B cell (primary cell): ENCODE measurements at regions not wholly inside any gene's neighbourhood (a gene's known extent, or its start where the extent isn't known, plus 50 kb on each side); places are given as distances from the start of the nearest gene placed in this dataset.

ENCODE experiments used
- ATAC-seq: fragments of 200-7000 bp; cut with Tn5 transposase; one replicate; pipeline ENCODE4 v1.10.0; 2021; ENCODE audit warnings: low read depth, mild to moderate bottlenecking, moderate number of reproducible peaks, moderate library complexity
- CTCF ChIA-PET: fragments of 350-600 bp; sonication (Branson Sonifier 250); formaldehyde crosslinking; loops from one replicate; lab custom pipeline; 2021; ENCODE audit warnings: antibody characterized with exemption, inconsistent platforms; lab: Charles Lee
- POLR2A ChIA-PET: fragments of 350-600 bp; sonication (Branson Sonifier 250); formaldehyde crosslinking; loops from one replicate; lab custom pipeline; 2021; ENCODE audit warnings: antibody characterized with exemption; lab: Charles Lee
- DNase-seq: peaks from one replicate; pipeline ENCODE4 v3.0.0; 2013
- H2AFZ ChIP-seq: 2 replicates; pipeline ENCODE4 v1.6.1; 2012; ENCODE audit warnings: mild to moderate bottlenecking, low read depth, low read length; ENCODE audit not compliant: insufficient read depth, poor library complexity, severe bottlenecking
- H3K27ac ChIP-seq, 2 donors: 1 replicate in 1 of 2; 2 replicates in 1 of 2; pipeline ENCODE4 v1.5.1; 2012 to 2013; ENCODE audit warnings: low read length in 2 of 2, mild to moderate bottlenecking in 2 of 2, moderate library complexity in 1 of 2
- H3K27me3 ChIP-seq, 4 experiments: fragments of 200-600 bp in 1 of 4; sonication (generic) in 1 of 4; replicated peaks in 1 of 4; 1 replicate in 2 of 4; 2 replicates in 2 of 4; pipeline versions ENCODE4 v1.6.1 to v1.7.0; 2013 to 2016; ENCODE audit warnings: low read length in 3 of 4, mild to moderate bottlenecking in 2 of 4, mixed read lengths in 1 of 4, moderate library complexity in 1 of 4; ENCODE audit not compliant: insufficient read depth in 4 of 4, control insufficient read depth in 3 of 4; ENCODE audit errors: control extremely low read depth in 1 of 4
- H3K36me3 ChIP-seq, 2 experiments: replicated peaks in 1 of 2; 1 replicate in 1 of 2; 2 replicates in 1 of 2; pipeline versions ENCODE4 v1.6.1 to v1.7.1; 2013; ENCODE audit warnings: low read length in 1 of 2; ENCODE audit not compliant: insufficient read depth in 2 of 2, control insufficient read depth in 1 of 2; ENCODE audit errors: control extremely low read depth in 1 of 2, extremely low read depth in 1 of 2
- H3K4me1 ChIP-seq, 2 donors: fragments of 200-600 bp in 1 of 2; sonication (generic) in 1 of 2; 1 replicate in 1 of 2; 2 replicates in 1 of 2; pipeline versions ENCODE4 v1.5.1 to v1.6.1; 2013 to 2017; ENCODE audit warnings: low read length in 2 of 2; ENCODE audit not compliant: control insufficient read depth in 2 of 2, insufficient read depth in 2 of 2
- H3K4me2 ChIP-seq: replicated peaks from 2 replicates; pipeline ENCODE3; 2012; ENCODE audit warnings: mild to moderate bottlenecking, low read depth, low read length; ENCODE audit not compliant: poor library complexity, severe bottlenecking
- H3K4me3 ChIP-seq, 5 experiments: fragments of 200-600 bp in 1 of 5; sonication (generic) in 1 of 5; 1 replicate in 3 of 5; 2 replicates in 2 of 5; pipeline versions ENCODE4 v1.5.1 to v1.7.0; 2011 to 2016; ENCODE audit warnings: low read length in 4 of 5, mild to moderate bottlenecking in 4 of 5, low read depth in 2 of 5, control low read depth in 1 of 5, moderate library complexity in 1 of 5; ENCODE audit not compliant: insufficient read depth in 1 of 5; ENCODE audit errors: control extremely low read depth in 1 of 5, extremely low read depth in 1 of 5
- H3K79me2 ChIP-seq: fragments of 200-600 bp; sonication (generic); one replicate; pipeline ENCODE4 v1.6.0; 2016; ENCODE audit warnings: low read length; ENCODE audit not compliant: control insufficient read depth, insufficient read depth
- H3K9ac ChIP-seq: fragments of 200-600 bp; sonication (generic); 2 replicates; pipeline ENCODE4 v1.6.1; 2017; ENCODE audit warnings: mild to moderate bottlenecking, low read length, moderate library complexity
- H3K9me3 ChIP-seq, 3 donors: one replicate each; pipeline versions ENCODE4 v1.6.1 to v1.7.1; 2013; ENCODE audit warnings: low read length in 2 of 3; ENCODE audit not compliant: control insufficient read depth in 2 of 3, insufficient read depth in 1 of 3; ENCODE audit errors: control extremely low read depth in 1 of 3
- H4K20me1 ChIP-seq: 2 replicates; pipeline ENCODE4 v1.6.0; 2012; ENCODE audit warnings: mild to moderate bottlenecking, low read length; ENCODE audit not compliant: insufficient read depth, control insufficient read depth, poor library complexity, severe bottlenecking
- H3K27ac Mint-ChIP-seq: one replicate; pipeline ENCODE4 v1.8.0; 2021; ENCODE audit warnings: mixed read lengths
- H3K27me3 Mint-ChIP-seq: one replicate; pipeline ENCODE4 v1.8.0; 2021; ENCODE audit warnings: mixed read lengths
- H3K4me1 Mint-ChIP-seq: one replicate; pipeline ENCODE4 v1.8.0; 2021; ENCODE audit warnings: mixed read lengths
- H3K4me3 Mint-ChIP-seq: one replicate; pipeline ENCODE4 v1.8.0; 2021; ENCODE audit warnings: mixed read lengths
- H3K9me3 Mint-ChIP-seq: one replicate; pipeline ENCODE4 v1.8.0; 2022; ENCODE audit warnings: mixed read lengths; ENCODE audit not compliant: insufficient read depth
- EZH2 ChIP-seq: IDR thresholded peaks from 2 replicates; pipeline ENCODE4 v1.6.1; 2012; ENCODE audit warnings: borderline replicate concordance, low read depth, mild to moderate bottlenecking, moderate library complexity, low read length; ENCODE audit not compliant: insufficient read depth, poor library complexity, severe bottlenecking
- WGBS: methylation state at CpG from one replicate; pipeline ENCODE4 v1.1.5; 2013; ENCODE audit warnings: missing lambda C conversion rate; ENCODE audit not compliant: insufficient coverage; 5-methylcytosine and 5-hydroxymethylcytosine counted together
- intact Hi-C: fragments of 100-400 bp; cut with micrococcal nuclease; formaldehyde crosslinking; loops from one replicate; pipeline ENCODE4 v1.10.0; 2022
- TF ChIP-seq, protein P1 (sequence below): fragments of 200-600 bp; IDR thresholded peaks from one replicate; pipeline ENCODE4 v1.8.0; 2022; ENCODE audit warnings: antibody characterized with exemption, mild to moderate bottlenecking

DNA sequence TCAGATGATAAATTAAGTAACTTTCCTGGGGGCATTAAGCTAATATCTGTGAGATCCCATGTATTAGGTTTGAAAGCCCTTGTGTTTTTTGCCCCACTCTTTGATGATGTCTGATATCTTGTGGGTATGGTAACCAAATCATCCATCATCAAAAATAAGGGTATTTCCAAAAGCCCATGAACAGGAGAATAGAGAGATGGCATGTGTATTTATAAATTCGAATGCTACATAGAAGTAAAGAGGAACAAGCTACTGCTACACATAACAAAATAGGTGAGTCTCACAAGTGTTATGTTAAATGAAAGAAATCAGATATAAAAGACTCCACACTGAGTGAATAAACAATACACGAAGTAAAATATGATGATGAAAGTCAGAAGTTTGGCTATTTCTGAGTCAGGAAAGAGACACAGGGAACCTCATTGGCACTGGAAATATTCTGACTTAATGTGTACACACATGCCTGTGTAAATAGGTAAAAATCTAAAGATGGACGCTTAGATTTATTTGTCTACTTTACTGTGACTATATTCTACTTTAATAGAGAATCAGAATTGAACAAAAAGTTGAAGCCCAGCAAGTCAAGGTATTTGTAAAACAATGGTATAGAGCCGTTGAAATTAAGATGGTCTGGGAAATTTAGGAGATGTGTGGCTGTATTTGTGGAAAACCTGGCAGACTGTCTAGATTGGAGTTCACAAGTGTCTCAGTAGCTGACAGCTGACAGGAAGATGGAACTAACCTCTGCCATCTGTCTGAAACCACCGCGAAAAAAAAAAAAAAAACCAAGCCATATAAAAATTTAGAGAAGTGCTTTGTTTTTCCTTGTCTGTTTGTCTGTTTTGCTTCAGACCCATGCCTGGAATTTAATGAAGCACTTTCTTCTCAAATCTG lies 111.0 kb upstream of the TGFBR2 start:
- Histone ChIP-seq H3K36me3 (no peaks in the 10 kb centered on the region), H3K9ac (peak overlapping the region; percentile 31), H3K9me3 (peaks cover 0 to 2% (median 0%) of the 10 kb centered on the region in 3 donors), H3K27me3 (no peaks in the 10 kb centered on the region), H3K4me1 (peaks cover 20 to 23% of the 10 kb centered on the region in 2 donors), H3K27ac (peak overlapping the region in 1 of 2 donors; percentile 81), H4K20me1 (no peaks in the 10 kb centered on the region), H2AFZ (no peak overlapping the region), H3K4me3 (no peak overlapping the region), H3K4me2 (peak overlapping the region; percentile 24), H3K79me2 (no peaks in the 10 kb centered on the region)
- Mint-ChIP-seq H3K4me3 (peak overlapping the region; percentile 63), H3K4me1 (peaks cover 42% of the 10 kb centered on the region), H3K27me3 (no peaks in the 10 kb centered on the region), H3K9me3 (no peaks in the 10 kb centered on the region), H3K27ac (peak overlapping the region; percentile 83)
- WGBS: 44% methylated on average over 1 of the region's 6 CpGs
- ChIA-PET CTCF (no interaction called here), POLR2A (interaction anchor here (0.7 kb wide), 1 partner anchor 161 kb away, joined by 4 read pairs; no protein-coding TSS in a partner anchor)
- no peak for TF ChIP-seq EZH2
- TF ChIP-seq, protein P1, sequence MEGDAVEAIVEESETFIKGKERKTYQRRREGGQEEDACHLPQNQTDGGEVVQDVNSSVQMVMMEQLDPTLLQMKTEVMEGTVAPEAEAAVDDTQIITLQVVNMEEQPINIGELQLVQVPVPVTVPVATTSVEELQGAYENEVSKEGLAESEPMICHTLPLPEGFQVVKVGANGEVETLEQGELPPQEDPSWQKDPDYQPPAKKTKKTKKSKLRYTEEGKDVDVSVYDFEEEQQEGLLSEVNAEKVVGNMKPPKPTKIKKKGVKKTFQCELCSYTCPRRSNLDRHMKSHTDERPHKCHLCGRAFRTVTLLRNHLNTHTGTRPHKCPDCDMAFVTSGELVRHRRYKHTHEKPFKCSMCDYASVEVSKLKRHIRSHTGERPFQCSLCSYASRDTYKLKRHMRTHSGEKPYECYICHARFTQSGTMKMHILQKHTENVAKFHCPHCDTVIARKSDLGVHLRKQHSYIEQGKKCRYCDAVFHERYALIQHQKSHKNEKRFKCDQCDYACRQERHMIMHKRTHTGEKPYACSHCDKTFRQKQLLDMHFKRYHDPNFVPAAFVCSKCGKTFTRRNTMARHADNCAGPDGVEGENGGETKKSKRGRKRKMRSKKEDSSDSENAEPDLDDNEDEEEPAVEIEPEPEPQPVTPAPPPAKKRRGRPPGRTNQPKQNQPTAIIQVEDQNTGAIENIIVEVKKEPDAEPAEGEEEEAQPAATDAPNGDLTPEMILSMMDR: no peak
- intact Hi-C loops: no loop called here
- ATAC-seq (peak; percentile 69), DNase-seq (peak; percentile 64)
